Stimulated activated effector memory CD8-positive, alpha-beta T cell treated with anti-CD3 and anti-CD28 coated beads, Interleukin-12 subunit alpha, Interleukin-12 subunit beta, amount 100 ng/mL, for 72 hours (primary cell): ENCODE measurements at regions not wholly inside any gene's neighbourhood (a gene's known extent, or its start where the extent isn't known, plus 50 kb on each side); places are given as distances from the start of the nearest gene placed in this dataset.

Source experiments
- ATAC-seq: fragments of 150-1000 bp; cut with Tn5 transposase; 2 replicates; pipeline ENCODE4 v1.10.0; 2021
- DNase-seq, 2 donors: peaks; one replicate each; pipeline ENCODE4 v3.0.0; 2021 to 2022; ENCODE audit warnings: low spot score in 2 of 2
- H3K27ac Mint-ChIP-seq: one replicate; pipeline ENCODE4 v1.8.0; 2022; ENCODE audit warnings: mild to moderate bottlenecking, mixed read lengths
- H3K36me3 Mint-ChIP-seq: one replicate; pipeline ENCODE4 v1.8.0; 2022; ENCODE audit warnings: mild to moderate bottlenecking, mixed read lengths
- H3K4me1 Mint-ChIP-seq: one replicate; pipeline ENCODE4 v1.8.0; 2022; ENCODE audit warnings: mixed read lengths
- H3K4me3 Mint-ChIP-seq: one replicate; pipeline ENCODE4 v1.8.0; 2022; ENCODE audit warnings: mild to moderate bottlenecking, mixed read lengths
- H3K9me3 Mint-ChIP-seq: one replicate; pipeline ENCODE4 v1.8.0; 2022; ENCODE audit warnings: mixed read lengths

DNA sequence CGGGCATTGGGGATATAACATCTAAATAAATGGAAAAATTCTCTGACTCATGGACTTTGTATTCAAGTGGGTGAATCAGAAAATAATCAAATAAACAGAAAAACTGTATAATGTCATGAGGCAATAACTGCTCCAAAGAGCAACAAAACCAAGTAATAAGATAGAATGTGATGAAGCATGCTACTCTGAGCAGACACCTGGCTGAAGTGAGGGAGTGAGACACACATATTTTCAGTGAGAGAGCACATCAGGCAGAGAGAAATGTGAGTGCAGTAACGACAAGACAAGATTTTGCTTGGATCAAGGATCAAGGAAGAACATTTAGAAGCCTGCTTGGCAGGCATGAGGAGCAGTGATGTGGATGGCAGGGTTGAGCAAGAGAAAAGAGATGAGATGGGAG is 75.8 kb upstream of the CCDC91 start:
- Mint-ChIP-seq H3K4me1 (no peaks in the 10 kb centered on the region), H3K9me3 (no peaks in the 10 kb centered on the region), H3K27ac (no peak overlapping the region), H3K36me3 (no peaks in the 10 kb centered on the region), H3K4me3 (no peak overlapping the region)
- no peak for DNase-seq
- ATAC-seq = no peak

DNA sequence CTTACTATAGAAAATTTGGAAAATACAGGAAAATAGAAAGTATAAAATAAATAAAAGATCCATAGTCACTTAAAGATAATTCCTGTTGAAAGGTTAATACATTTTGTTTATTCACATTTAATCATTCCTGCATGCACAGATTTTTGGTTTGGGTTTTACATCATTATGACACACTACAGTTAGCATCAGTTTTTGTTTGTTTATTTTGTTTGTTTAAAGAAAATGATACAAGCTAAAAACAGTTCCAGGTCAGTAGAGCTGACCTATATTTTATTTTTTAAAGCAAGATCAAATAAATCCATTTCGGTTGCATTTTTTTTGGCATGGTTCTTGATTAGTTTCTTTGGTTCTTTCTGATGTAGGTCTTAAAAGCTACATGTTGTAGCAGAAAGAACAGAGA is 68.8 kb upstream of the CCDC91 start:
- Mint-ChIP-seq H3K4me1 (no peaks in the 10 kb centered on the region), H3K36me3 (no peaks in the 10 kb centered on the region), H3K9me3 (no peaks in the 10 kb centered on the region), H3K27ac (no peak overlapping the region), H3K4me3 (no peak overlapping the region)
- DNase-seq (no peak), ATAC-seq (no peak)

DNA sequence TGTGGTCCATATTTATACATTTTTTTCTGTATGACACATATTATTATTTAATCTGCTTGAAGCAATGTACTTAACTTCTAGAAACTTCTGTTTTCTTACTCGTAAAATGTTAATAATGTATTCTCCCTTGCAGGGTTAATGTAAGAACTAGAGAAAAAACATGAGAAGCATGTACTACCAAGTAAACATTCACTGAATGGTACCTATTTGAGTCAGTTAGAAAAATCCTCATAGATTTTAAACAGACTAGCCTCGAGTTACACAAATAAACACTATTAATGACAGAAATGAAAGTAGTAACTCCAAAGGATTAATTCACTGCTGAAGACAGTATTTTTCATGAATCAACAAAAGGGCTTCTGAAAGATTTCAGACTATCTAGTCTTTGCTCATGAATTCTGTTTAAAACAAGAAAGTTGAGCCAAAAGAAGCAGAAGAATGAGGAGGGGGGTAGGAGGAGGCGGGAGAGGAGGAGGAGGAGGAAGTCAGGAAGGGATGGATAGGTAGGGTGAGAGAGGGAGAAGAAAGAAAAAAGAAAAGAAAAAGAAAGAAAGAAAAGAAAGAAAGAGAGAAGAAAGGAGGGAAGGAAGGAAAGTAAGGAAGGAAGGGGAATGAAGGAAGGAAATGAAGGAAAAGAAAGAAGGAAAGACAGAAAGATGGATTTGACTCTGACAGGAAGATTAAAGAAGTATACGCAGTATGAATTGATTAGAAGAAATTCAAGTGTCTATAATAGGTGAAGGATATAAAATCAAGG is 68.2 kb upstream of the CCDC91 start:
- no peak overlapping the region for H3K27ac Mint-ChIP-seq
- no peaks in the 10 kb centered on the region for H3K4me1 Mint-ChIP-seq
- ATAC-seq = no peak
- H3K4me3 Mint-ChIP-seq = no peak overlapping the region
- no peak for DNase-seq
- no peaks in the 10 kb centered on the region for H3K9me3 Mint-ChIP-seq
- no peaks in the 10 kb centered on the region for H3K36me3 Mint-ChIP-seq

DNA sequence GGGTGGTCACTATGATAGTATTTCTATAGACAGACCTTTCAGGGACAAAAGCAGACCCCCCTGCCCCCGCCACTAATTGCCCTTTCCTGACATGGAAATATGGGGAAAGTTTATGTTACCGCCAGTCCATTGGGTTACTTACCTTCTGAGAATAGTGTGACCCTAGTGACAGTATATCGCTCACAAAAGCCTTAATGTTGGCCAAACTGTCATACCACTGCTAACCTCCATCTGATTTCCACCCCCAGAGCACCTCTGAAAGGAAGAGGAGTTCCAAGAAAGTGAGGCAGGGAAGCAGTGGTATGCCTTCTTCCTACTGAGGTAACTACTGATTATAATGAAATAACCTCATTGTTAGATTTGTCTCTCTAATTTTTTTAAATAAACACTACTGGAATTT is 67.5 kb upstream of the CCDC91 start:
- H3K36me3 Mint-ChIP-seq = no peaks in the 10 kb centered on the region
- H3K27ac Mint-ChIP-seq = no peak overlapping the region
- no peak for ATAC-seq
- no peaks in the 10 kb centered on the region for H3K4me1 Mint-ChIP-seq
- no peak overlapping the region for H3K4me3 Mint-ChIP-seq
- no peak for DNase-seq
- no peaks in the 10 kb centered on the region for H3K9me3 Mint-ChIP-seq

DNA sequence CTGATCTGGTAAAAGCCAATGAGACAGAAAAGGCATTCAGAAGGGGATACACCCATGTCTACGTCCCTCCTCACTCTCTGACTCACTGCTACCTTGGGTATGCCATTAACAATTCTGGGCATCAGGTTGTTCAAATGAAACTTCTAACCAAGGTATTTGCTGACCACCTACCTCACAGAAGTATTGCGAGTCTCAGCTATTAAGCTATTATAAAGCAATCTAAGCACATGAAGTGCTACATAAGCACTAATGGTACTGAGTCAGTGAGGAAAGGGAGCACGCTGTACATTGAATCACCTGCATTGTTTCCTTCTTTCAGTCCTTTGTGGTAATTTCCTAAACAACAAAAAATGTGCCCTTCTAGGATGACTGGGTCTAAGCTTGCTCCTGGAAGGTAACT is 62.8 kb upstream of the CCDC91 start:
- no peaks in the 10 kb centered on the region for H3K9me3 Mint-ChIP-seq
- H3K4me1 Mint-ChIP-seq = peaks cover 6% of the 10 kb centered on the region
- ATAC-seq (no peak), DNase-seq (no peak)
- H3K4me3 Mint-ChIP-seq = no peak overlapping the region
- no peaks in the 10 kb centered on the region for H3K36me3 Mint-ChIP-seq
- no peak overlapping the region for H3K27ac Mint-ChIP-seq

DNA sequence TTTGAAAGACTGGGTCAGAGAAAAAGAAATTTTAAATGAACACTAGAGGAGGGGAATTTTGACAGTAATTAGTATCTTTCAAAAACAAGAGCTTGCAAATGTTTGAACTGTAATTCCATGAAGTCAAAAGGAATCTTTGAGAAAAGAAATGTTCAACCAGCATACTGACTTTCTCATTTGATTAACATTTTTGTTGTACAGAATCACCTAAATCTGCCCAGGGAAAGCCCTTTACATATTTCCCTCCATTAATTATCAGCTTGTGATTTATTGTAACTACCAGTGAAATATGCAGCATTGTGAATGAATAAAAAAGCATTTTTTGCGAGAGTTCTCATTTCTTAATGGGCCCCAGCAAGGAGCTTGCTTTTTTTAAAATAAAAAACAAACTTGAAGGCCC is 61.2 kb upstream of the CCDC91 start:
- Mint-ChIP-seq H3K4me3 (no peak overlapping the region), H3K9me3 (no peaks in the 10 kb centered on the region), H3K27ac (no peak overlapping the region), H3K36me3 (no peaks in the 10 kb centered on the region), H3K4me1 (peaks cover 6% of the 10 kb centered on the region)
- ATAC-seq (no peak), DNase-seq (no peak)

DNA sequence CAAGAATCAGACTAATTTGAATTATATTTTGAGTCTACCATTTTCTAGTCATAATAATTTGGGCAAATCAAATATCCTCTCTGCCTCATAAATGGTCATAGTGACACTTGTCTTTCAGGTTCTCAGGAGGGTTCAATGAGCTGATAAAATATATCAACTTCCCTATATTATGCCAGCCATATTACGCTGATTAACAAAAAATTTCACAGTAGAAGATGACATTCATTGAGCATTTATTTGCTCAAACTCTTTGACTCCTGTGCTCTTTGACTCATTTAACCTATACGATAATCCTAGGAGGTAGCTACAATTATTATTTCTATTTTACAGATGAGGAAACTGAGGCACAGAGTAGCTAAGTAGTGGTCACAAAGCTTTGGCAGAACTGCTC is 60.0 kb upstream of the CCDC91 start:
- Mint-ChIP-seq H3K27ac (no peak overlapping the region), H3K9me3 (no peaks in the 10 kb centered on the region), H3K4me1 (peaks cover 6% of the 10 kb centered on the region), H3K36me3 (no peaks in the 10 kb centered on the region), H3K4me3 (no peak overlapping the region)
- no peak for ATAC-seq
- DNase-seq = no peak

DNA sequence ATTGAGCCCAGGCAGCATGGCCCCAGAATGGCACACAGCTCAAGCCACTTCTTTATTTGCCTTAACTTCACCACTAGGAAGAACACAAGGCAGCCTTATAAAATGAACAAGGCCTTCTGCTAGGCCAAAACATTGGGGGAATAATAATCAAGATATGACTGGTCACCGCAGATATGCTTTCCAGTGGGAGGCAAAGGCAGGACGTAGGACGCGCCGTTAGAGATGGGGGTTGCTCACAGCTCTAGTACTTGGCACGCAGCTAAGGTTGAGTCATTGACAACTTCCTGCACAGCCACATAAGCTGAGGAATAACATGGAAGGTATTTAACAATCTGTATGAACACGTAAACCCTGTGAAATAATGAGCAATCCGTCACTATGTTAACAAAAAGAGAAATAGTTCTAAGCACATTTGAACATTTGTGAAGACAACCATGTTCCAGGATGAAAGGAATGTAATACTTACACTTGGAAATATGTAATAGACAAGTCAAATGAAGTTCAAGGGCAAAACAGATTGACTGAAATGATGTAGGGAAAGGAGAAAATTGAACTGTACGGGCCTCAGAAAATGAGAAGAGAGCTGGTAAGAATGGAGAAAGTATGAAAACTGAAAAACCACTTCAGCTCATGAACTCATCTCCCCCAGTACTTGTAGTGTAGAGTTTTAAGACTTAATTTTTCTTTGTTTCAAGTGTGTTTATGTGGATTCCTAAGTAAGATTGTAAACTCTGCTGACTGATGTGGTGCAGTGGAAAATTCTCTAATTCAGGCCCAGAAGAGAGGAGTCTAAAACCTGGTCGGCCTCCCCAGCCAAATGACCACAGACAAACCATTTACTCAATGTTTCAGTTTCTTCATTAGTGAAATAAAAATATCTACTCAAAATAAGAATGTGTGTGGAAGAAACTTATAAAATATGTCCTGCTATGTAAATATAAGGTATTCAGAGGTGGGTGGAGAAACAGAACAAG is 59.3 kb upstream of the CCDC91 start:
- no peak overlapping the region for H3K4me3 Mint-ChIP-seq
- DNase-seq (no peak), ATAC-seq (peak; percentile 88)
- peaks cover 6% of the 10 kb centered on the region for H3K4me1 Mint-ChIP-seq
- H3K9me3 Mint-ChIP-seq = no peaks in the 10 kb centered on the region
- no peaks in the 10 kb centered on the region for H3K36me3 Mint-ChIP-seq
- H3K27ac Mint-ChIP-seq = peak overlapping the region; percentile 8

DNA sequence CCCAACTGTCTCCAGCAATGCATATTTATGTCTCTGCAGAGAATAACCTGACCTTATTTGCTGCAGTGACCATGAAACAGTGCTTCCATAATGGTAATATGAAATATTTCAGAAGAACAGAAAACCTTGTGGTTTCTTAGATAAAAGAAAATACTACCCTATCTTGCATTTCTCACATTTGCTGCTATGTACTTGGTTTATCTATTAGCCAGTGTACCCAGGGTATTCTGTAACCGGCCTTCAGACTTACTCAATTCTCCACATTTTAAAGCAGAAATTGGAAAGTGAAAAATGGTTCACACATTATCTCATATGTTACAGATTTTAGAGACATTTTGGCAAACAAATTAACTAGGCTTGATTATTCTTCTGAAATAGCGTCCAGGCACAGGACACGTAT is 57.9 kb upstream of the CCDC91 start:
- no peaks in the 10 kb centered on the region for H3K36me3 Mint-ChIP-seq
- H3K9me3 Mint-ChIP-seq = no peaks in the 10 kb centered on the region

DNA sequence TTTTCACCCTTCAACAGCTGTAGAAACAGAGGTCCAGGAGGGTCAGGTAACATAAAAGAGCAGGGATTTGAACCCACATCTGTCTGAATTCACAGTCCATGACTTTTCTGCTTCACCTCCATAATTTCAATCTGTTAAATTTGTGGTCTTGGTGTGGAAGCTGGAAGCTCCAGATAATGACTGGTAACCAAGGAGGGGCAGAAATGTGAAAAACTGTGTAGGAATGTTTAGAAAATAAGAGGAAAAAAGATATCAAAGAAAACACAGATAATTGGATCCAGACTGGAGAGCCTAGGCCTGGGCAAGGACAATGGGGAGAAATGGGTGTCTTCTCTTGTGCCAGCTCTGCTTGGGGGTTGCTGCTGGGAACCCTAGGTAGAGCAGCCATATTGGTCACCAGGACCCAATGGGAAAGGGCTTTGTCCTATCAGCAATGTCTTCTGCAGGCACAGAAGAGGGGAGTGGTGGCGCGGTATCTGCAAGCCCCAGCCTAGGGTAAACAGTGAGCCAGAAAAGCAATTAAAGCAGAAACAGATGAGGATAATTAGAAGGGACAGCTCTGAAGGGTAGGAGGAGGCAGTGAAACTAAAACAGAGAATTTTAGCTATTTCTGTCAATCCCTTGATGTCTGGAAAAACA is 54.3 kb upstream of the CCDC91 start:
- Mint-ChIP-seq H3K36me3 (no peaks in the 10 kb centered on the region), H3K9me3 (no peaks in the 10 kb centered on the region), H3K4me3 (no peak overlapping the region), H3K4me1 (peaks cover 3% of the 10 kb centered on the region), H3K27ac (no peak overlapping the region)
- ATAC-seq (no peak), DNase-seq (no peak)

More for the DNA sequence above, 57.9 kb upstream of the CCDC91 start:
- Mint-ChIP-seq H3K27ac (no peak overlapping the region), H3K4me3 (no peak overlapping the region), H3K4me1 (peaks cover 6% of the 10 kb centered on the region)
- DNase-seq = no peak
- ATAC-seq = no peak

DNA sequence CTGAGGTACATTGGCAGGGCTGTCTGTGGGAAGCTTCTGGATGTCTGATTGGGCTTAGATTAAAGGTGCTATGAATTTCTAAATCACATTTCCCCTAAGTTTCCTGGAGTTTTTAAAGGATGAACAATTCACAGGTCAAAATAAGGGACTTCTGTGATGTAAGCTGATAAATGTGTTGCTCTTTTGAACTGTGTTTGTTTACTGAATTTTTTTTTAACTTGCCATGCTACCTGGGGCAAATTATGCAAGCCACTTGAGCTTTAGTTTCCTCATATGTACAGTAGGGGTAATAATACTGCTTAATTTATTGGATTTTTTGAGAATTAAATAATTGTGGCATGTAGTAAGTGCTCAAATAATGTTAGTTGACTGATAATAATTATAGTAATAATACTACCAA is 52.8 kb upstream of the CCDC91 start:
- DNase-seq (no peak), ATAC-seq (no peak)
- H3K27ac Mint-ChIP-seq = no peak overlapping the region
- H3K4me1 Mint-ChIP-seq = no peaks in the 10 kb centered on the region
- no peaks in the 10 kb centered on the region for H3K36me3 Mint-ChIP-seq
- H3K4me3 Mint-ChIP-seq = no peak overlapping the region
- H3K9me3 Mint-ChIP-seq = no peaks in the 10 kb centered on the region

DNA sequence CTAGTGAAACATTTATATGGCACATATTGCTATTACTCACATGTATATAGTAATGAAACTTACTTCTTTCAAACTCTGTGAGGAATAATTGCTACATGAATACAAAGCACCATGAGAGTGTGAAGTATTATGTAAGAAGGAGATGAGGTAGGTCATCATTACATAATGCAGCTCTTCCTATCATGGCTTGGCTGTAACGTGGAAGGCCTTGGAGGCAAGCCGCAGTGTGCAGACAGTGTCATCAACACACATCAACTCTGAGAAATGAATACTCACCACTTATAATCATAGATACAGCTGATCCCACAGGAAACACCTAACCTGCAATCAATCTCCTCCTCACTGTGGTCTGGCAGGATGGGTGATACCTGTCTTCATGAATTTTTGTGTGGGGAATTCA is 49.9 kb upstream of the CCDC91 start:
- Mint-ChIP-seq H3K4me3 (no peak overlapping the region), H3K36me3 (no peaks in the 10 kb centered on the region), H3K27ac (no peak overlapping the region), H3K4me1 (no peaks in the 10 kb centered on the region), H3K9me3 (no peaks in the 10 kb centered on the region)
- ATAC-seq = no peak
- no peak for DNase-seq
